OCI-LY1 (cell line): ENCODE measurements at regions not wholly inside any gene's neighbourhood (a gene's known extent, or its start where the extent isn't known, plus 50 kb on each side); places are given as distances from the start of the nearest gene placed in this dataset.
"Not testable (repeated sequence)": the region's sequence is repeated elsewhere in the genome, so short reads cannot be mapped to it uniquely, and the experiment has no call there.

ENCODE experiments used
- H2AFZ ChIP-seq: fragments of 200-600 bp; sonication (generic), shearing (Covaris generic); 2 replicates; pipeline ENCODE4 v1.6.0; 2014; ENCODE audit warnings: antibody characterized with exemption, mild to moderate bottlenecking, low read length
- H3F3A ChIP-seq: fragments of 200-600 bp; sonication (generic), shearing (Covaris generic); 2 replicates; pipeline ENCODE4 v1.6.0; 2014; ENCODE audit warnings: mild to moderate bottlenecking, antibody characterized with exemption, low read length, moderate library complexity; ENCODE audit not compliant: insufficient read depth
- H3K27ac ChIP-seq: fragments of 200-600 bp; sonication (generic); 2 replicates; pipeline ENCODE4 v1.5.1; 2014; ENCODE audit warnings: low read length, mixed run types, mild to moderate bottlenecking, low read depth; ENCODE audit not compliant: poor library complexity, severe bottlenecking
- H3K27me3 ChIP-seq: fragments of 200-600 bp; sonication (generic); 2 replicates; pipeline ENCODE4 v1.6.0; 2014; ENCODE audit warnings: antibody characterized with exemption, mild to moderate bottlenecking, low read length, moderate library complexity; ENCODE audit not compliant: insufficient read depth
- H3K36me3 ChIP-seq: fragments of 200-600 bp; sonication (generic); 2 replicates; pipeline ENCODE4 v1.6.1; 2014; ENCODE audit warnings: mild to moderate bottlenecking, antibody characterized with exemption, low read length, moderate library complexity, mixed read lengths; ENCODE audit not compliant: insufficient read depth
- H3K4me1 ChIP-seq: fragments of 200-600 bp; sonication (generic); 2 replicates; pipeline ENCODE4 v1.5.1; 2014; ENCODE audit warnings: mild to moderate bottlenecking, low read length, moderate library complexity; ENCODE audit not compliant: insufficient read depth, severe bottlenecking
- H3K4me2 ChIP-seq: fragments of 200-600 bp; sonication (generic), shearing (Covaris generic); 2 replicates; pipeline ENCODE4 v1.6.1; 2014; ENCODE audit warnings: low read length
- H3K4me3 ChIP-seq: fragments of 200-600 bp; sonication (generic); 2 replicates; pipeline ENCODE4 v1.5.1; 2014; ENCODE audit warnings: low read length, low read depth, mild to moderate bottlenecking, mixed read lengths; ENCODE audit not compliant: poor library complexity, severe bottlenecking
- H3K79me2 ChIP-seq: fragments of 200-600 bp; shearing (Covaris generic); 2 replicates; pipeline ENCODE4 v1.6.1; 2016; ENCODE audit warnings: mixed run types, low read length, mixed read lengths; ENCODE audit not compliant: insufficient read depth
- H3K9ac ChIP-seq: fragments of 200-600 bp; sonication (generic), shearing (Covaris generic); 2 replicates; pipeline ENCODE4 v1.6.1; 2014; ENCODE audit warnings: mild to moderate bottlenecking, low read length, mixed read lengths
- H3K9me2 ChIP-seq: fragments of 200-600 bp; sonication (generic), shearing (Covaris generic); 2 replicates; pipeline ENCODE4 v1.6.1; 2014; ENCODE audit warnings: low read depth, mild to moderate bottlenecking, low read length, mixed read lengths
- H3K9me3 ChIP-seq: fragments of 200-600 bp; shearing (Covaris generic); 2 replicates; pipeline ENCODE4 v1.6.1; 2014; ENCODE audit warnings: low read length, mixed read lengths
- H4K20me1 ChIP-seq: fragments of 200-600 bp; sonication (generic), shearing (Covaris generic); 2 replicates; pipeline ENCODE4 v1.6.0; 2016; ENCODE audit warnings: mild to moderate bottlenecking, low read length; ENCODE audit not compliant: insufficient read depth
- EZH2 ChIP-seq: fragments of 200-600 bp; sonication (generic), shearing (Covaris generic); IDR thresholded peaks from 2 replicates; pipeline ENCODE4 v1.8.0; 2017; ENCODE audit warnings: borderline replicate concordance, mixed run types, mild to moderate bottlenecking, antibody characterized with exemption, low read length, moderate library complexity, mixed read lengths
- TF ChIP-seq, protein P1 (sequence below): fragments of 200-600 bp; sonication (generic), shearing (Covaris generic); IDR thresholded peaks from 2 replicates; pipeline ENCODE4 v1.5.1; 2017; ENCODE audit warnings: mild to moderate bottlenecking, antibody characterized with exemption, low read length, moderate library complexity, mixed read lengths

DNA sequence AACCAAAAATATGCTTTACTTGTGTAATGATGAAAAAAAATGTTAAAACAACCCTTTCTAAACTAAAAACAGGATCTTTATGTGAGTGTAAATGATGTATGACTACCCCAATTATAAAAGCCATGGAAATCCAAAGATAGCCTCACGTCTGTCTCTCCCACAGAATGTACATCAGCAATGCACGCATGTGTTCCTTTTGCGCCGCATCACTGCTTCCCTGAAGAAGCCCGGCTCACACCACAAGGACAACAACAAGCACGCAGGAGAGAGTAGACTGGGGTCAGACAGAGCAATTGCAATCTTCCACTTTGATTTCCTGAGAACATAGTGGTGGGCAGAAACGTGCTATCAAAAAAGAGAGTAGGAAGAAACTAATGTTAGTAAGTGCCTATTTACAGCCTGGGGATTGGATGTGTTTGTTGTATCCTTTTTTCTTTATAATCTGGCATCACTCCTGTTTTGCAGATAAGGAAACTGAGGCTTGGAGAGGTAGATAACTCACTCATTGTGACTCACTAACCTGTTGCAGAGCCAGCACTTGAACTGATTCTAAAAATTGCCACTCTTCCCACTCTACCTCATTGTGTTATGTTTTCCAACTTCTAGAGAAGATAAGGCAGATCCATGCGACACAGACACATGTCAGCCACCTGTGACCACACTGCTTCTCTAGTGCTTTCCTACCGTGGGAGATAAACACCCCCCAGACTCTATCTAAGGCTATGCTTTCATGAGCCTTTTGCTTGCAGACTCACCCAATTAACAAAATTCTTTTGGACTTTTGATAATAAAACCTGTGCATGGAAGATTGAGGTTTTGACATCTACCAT is 60.1 kb downstream of the MAP10 start:
- Histone ChIP-seq H3K4me3 (no peak overlapping the region), H3K27me3 (0 out of 2 replicates have a peak, but pooled peaks cover 3% of the 10 kb centered on the region), H3K9ac (no peak overlapping the region), H3K36me3 (no peaks in the 10 kb centered on the region), H3K27ac (no peak overlapping the region), H3F3A (no peaks in the 10 kb centered on the region), H2AFZ (no peak overlapping the region), H3K79me2 (no peaks in the 10 kb centered on the region), H4K20me1 (no peaks in the 10 kb centered on the region), H3K4me2 (no peak overlapping the region), H3K9me3 (no peaks in the 10 kb centered on the region), H3K9me2 (no peaks in the 10 kb centered on the region), H3K4me1 (no peaks in the 10 kb centered on the region)
- TF ChIP-seq, protein P1, sequence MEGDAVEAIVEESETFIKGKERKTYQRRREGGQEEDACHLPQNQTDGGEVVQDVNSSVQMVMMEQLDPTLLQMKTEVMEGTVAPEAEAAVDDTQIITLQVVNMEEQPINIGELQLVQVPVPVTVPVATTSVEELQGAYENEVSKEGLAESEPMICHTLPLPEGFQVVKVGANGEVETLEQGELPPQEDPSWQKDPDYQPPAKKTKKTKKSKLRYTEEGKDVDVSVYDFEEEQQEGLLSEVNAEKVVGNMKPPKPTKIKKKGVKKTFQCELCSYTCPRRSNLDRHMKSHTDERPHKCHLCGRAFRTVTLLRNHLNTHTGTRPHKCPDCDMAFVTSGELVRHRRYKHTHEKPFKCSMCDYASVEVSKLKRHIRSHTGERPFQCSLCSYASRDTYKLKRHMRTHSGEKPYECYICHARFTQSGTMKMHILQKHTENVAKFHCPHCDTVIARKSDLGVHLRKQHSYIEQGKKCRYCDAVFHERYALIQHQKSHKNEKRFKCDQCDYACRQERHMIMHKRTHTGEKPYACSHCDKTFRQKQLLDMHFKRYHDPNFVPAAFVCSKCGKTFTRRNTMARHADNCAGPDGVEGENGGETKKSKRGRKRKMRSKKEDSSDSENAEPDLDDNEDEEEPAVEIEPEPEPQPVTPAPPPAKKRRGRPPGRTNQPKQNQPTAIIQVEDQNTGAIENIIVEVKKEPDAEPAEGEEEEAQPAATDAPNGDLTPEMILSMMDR, result no peak
- TF ChIP-seq EZH2, result no peak

DNA sequence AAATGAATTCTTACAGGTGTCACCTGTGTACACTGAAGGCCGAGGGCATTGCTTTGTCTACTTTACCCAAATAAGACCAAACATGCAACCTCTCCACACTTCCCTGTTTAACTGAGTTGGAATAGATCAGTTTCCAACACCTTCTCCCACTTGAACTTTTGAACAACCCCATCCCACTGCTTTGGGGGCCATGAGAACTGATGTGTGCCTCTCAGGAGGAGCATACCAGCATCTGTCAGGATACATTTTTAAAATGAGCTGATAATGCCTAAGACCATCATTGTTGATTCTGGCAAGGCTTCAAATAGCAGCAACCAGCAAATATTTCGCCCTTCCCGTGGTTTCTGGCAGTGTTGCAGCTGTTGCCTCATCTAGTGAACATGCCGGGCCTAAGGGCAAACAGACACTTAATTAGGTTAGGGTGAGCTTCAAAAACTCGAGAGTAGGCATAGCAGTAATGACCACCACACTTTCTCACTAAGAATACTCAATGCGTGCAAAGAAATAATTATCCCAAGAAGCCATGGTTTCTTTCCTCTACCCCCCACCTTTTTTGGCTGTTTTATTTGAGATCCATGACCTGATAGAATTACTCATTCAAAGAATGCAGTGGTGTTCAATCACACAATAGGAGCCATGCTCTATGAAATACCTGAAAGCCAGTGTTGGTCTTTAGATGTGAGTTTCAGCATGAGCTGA is 63.7 kb downstream of the MAP10 start:
- H3K36me3 ChIP-seq, result no peaks in the 10 kb centered on the region
- H3K4me1 ChIP-seq, result no peaks in the 10 kb centered on the region
- no peaks in the 10 kb centered on the region for H3K9me2 ChIP-seq
- TF ChIP-seq EZH2, result no peak
- TF ChIP-seq, protein P1, result no peak
- no peaks in the 10 kb centered on the region for H3F3A ChIP-seq
- H3K9me3 ChIP-seq, result no peaks in the 10 kb centered on the region
- H3K4me2 ChIP-seq, result no peak overlapping the region
- no peaks in the 10 kb centered on the region for H4K20me1 ChIP-seq
- H2AFZ ChIP-seq, result no peak overlapping the region
- no peaks in the 10 kb centered on the region for H3K79me2 ChIP-seq
- H3K9ac ChIP-seq, result no peak overlapping the region
- H3K27me3 ChIP-seq, result 0 out of 2 replicates have a peak, but pooled peaks cover 3% of the 10 kb centered on the region
- H3K27ac ChIP-seq, result no peak overlapping the region
- H3K4me3 ChIP-seq, result no peak overlapping the region

DNA sequence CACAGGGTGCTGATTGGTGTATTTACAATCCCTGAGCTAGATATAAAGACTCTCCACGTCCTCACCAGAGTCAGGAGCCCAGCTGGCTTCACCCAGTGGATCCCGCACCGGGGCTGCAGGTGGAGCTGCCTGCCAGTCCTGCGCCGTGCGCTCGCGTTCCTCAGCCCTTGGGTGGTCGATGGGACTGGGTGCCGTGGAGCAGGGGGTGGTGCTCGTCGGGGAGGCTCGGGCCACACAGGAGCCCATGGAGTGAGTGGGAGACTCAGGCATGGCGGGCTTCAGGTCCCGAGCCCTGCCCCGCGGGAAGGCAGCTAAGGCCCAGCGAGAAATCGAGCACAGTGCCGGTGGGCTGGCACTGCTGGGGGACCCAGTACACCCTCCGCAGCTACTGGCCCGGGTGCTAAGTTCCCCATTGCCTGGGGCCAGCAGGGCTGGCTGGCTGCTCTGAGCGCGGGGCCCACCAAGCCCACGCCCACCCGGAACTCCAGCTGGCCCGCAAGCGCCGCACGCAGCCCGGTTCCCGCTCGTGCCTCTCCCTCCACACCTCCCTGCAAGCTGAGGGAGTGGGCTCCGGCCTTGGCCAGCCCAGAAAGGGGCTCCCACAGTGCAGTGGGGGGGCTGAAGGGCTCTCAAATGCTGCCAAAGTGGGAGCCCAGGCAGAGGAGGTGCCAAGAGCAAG is 66.2 kb downstream of the MAP10 start:
- H3K27me3 ChIP-seq, H3K27ac ChIP-seq, H3K9me2 ChIP-seq, H3K4me2 ChIP-seq, H3K79me2 ChIP-seq, H3K9me3 ChIP-seq, H4K20me1 ChIP-seq, H3K9ac ChIP-seq, H2AFZ ChIP-seq, H3K36me3 ChIP-seq, H3K4me1 ChIP-seq, H3F3A ChIP-seq, H3K4me3 ChIP-seq: not testable (repeated sequence)
